HTR-8/SVneo (cell line): ENCODE measurements at regions not wholly inside any gene's neighbourhood (a gene's known extent, or its start where the extent isn't known, plus 50 kb on each side); places are given as distances from the start of the nearest gene placed in this dataset.
"Not testable (repeated sequence)": the region's sequence is repeated elsewhere in the genome, so short reads cannot be mapped to it uniquely, and the experiment has no call there.

Source experiments
- DNase-seq: peaks from one replicate; pipeline ENCODE4 v3.0.0; 2011; ENCODE audit warnings: low spot score, mixed read lengths; ENCODE audit not compliant: insufficient read length
- FAIRE-seq: peaks from 2 replicates; lab custom pipeline; 2011; peaks lifted over from hg19 to GRCh38; lab: Jason Lieb, UNC

- FAIRE-seq (no peak), DNase-seq (no peak)
These were observed 221.7 kb upstream of the GPC6 start for GRCh38 chr13:93004919-93005318.

- no peak for FAIRE-seq
- no peak for DNase-seq
These were observed 218.7 kb upstream of the GPC6 start for GRCh38 chr13:93007928-93008327.

GRCh38 chr13:93017493-93018112 is 209.0 kb upstream of the GPC6 start:
- DNase-seq (no peak), FAIRE-seq (no peak)

GRCh38 chr13:93023929-93024328 is 202.7 kb upstream of the GPC6 start:
- FAIRE-seq, result no peak

DNA sequence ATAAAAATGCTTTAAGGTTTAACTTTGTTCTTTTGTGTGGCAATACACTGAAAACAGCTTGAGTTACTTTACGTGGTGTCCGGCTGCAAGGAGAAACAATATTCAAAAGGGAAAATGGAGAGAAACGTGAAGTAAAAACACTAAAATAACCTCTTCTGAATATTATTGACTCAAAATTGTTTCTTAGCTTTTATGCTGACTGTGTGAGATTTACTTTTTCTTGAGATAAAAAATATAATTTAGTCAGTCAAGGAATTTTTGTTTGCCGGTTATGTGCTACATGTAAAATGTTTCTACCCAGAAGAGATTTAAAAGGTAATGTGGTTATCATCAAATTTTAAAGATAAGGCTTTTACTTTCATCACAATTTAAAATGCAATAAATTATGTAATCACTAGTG is 200.6 kb upstream of the GPC6 start:
- DNase-seq, result no peak

More at GRCh38 chr13:93023929-93024328, 202.7 kb upstream of the GPC6 start:
- no peak for DNase-seq

DNA sequence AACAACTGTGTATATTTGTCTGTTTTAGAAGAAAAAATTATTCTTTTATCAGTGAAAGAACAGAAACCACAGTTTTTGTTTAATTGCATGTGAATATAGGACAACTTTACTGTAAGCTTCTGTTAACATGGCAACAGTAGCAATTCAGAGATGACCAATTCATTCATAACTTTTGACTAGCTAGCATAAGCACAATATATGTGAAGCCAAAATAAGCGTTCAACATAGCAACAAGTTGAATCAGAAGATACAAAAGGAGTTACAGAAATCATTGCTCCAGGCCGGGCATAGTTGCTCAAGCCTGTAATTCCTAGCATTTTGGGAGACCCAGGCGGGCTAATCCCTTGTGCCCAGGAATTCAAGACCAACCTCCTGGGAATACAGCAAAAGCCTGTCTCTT is 197.1 kb upstream of the GPC6 start:
- no peak for FAIRE-seq
- no peak for DNase-seq

More for the DNA sequence above, 200.6 kb upstream of the GPC6 start:
- no peak for FAIRE-seq

- DNase-seq (no peak), FAIRE-seq (no peak)
These were observed 190.2 kb upstream of the GPC6 start for GRCh38 chr13:93036380-93036779.

GRCh38 chr13:93037780-93038179 is 188.8 kb upstream of the GPC6 start:
- DNase-seq (no peak), FAIRE-seq (no peak)

DNA sequence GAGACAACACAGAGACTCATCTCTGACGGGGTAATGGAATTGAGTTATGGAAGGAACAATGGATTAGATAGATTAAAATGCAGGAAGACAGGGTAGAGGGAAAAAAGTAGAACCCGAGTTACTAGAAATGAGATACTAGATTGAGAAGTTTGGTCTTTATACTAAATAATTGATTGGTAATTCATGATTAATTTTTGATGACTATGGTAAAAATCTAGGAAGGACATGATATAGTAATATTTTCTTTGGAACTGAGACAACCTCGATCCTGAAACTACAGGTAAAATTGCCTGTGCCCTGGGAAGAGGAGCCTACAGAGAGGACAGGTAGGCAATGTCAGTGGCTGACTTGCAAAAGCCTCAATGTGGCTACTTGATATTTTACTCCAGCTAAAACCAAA is 188.4 kb upstream of the GPC6 start:
- FAIRE-seq (no peak), DNase-seq (no peak)

GRCh38 chr13:93039131-93039530 is 187.5 kb upstream of the GPC6 start:
- FAIRE-seq (no peak), DNase-seq (no peak)

GRCh38 chr13:93041566-93041965 is 185.0 kb upstream of the GPC6 start:
- DNase-seq, FAIRE-seq: not testable (repeated sequence)

- FAIRE-seq, result no peak
These were observed 180.8 kb upstream of the GPC6 start for GRCh38 chr13:93045836-93046235.

GRCh38 chr13:93055233-93055632 is 171.4 kb upstream of the GPC6 start:
- no peak for DNase-seq
- no peak for FAIRE-seq

More at GRCh38 chr13:93045836-93046235, 180.8 kb upstream of the GPC6 start:
- DNase-seq, result no peak

DNA sequence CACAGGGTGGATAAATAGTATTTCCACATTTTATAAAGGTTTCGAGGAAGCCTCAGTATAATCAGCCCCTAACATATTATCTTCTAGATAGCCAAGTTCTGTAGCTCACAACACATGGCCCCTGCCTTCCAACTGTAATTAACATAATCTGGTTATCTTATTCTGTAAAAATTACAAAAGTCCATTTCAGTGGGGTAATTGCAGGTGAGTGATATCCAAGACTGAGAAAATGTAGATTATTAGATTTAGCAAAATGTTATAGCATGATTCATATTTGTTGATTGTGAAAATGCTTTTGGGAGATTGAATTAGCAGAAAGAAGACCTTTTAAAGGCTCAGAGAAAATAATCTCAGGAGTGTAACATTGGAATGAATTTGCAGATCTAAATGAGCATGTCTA is 168.3 kb upstream of the GPC6 start:
- FAIRE-seq, result no peak
- DNase-seq, result no peak

GRCh38 chr13:93060144-93060543 is 166.5 kb upstream of the GPC6 start:
- DNase-seq (no peak), FAIRE-seq (no peak)

- FAIRE-seq, result no peak
- DNase-seq, result no peak
These were observed 160.4 kb upstream of the GPC6 start for GRCh38 chr13:93066187-93066586.

- DNase-seq, result no peak
- no peak for FAIRE-seq
These were observed 147.3 kb upstream of the GPC6 start for GRCh38 chr13:93079294-93079693.

DNA sequence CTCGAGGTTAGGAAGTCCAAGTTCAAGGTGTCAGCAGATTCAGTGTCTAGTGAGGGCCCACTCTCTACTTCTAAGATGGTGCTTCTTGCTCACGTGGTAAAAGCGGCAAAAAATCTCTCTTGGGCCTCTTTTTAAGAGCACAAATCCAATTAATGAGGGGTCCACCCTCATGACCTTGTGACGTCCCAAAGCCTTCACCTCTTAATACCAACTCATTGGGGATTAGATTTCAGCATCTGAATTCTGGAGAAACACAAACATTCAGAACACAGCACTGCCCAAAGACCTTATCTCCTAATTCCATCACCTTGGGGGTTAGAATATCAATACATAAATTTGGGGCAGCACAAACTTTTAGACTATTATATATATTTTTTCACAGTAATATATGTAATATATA is 146.4 kb upstream of the GPC6 start:
- FAIRE-seq (no peak), DNase-seq (no peak)

DNA sequence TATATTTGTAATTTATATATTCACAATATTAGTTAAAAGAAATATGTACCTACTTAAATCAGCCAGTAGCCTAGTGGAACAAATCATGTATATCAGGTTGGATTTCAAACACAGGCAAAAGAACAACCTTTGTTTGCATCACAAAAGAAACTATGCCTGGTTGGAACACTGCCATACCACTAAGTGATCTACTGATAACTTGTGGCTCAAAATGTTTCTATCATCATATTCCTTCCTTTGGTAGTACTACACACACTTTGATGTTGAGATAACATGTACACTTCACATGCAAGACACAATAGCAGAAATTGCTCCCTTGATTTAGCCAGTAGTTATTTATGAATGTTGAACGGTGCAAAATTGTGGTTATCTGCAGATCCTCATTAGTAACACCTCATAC is 146.0 kb upstream of the GPC6 start:
- DNase-seq (no peak), FAIRE-seq (no peak)

DNA sequence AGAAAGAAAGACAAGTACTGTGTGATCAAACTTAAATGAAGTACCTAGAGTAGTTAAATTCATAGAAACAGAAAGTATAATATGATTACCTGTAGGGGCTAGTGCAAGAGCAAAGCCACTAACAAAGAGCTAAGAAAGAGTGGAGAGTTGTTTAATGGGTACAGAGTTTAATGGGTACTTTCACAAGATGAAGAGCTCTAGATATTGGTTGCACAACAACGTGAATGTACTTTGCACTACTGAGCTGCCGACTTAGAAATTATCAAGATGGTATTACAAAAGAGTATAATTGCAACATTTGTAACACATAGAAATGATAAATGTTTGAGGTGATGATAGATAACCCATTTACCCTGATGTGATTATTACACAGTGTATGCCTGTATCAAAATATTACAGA is 140.3 kb upstream of the GPC6 start:
- DNase-seq, result no peak

GRCh38 chr13:93098972-93099371 is 127.6 kb upstream of the GPC6 start:
- DNase-seq (no peak), FAIRE-seq (no peak)

More for the DNA sequence above, 140.3 kb upstream of the GPC6 start:
- no peak for FAIRE-seq

DNA sequence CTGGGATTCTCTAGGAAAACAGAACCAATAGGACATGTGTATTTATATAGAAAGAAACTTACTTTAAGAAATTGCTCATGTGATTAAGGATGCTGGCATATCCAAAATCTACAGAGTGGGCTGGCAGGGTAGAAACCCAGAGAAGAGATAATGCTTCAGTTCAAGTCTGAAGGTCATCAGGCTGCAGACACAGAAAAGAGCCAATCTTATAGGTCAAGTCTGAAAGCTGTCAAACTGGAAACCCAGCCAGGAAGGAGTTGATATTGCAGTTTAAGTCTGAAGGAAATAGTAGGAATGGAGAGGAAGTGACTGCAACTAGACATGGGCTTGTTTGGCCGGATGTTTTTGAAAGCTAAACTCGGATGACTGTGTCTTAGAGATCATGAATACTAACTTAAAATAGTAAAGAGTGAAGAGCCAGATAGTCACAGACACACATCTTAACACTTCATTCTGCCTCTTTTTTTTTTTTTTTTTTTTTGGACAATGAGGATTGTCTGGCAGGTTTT is 125.3 kb upstream of the GPC6 start:
- FAIRE-seq (no peak), DNase-seq (no peak)
